Progenitor cell of endocrine pancreas (in vitro differentiated cells): ENCODE measurements at regions not wholly inside any gene's neighbourhood (a gene's known extent, or its start where the extent isn't known, plus 50 kb on each side); places are given as distances from the start of the nearest gene placed in this dataset.

ENCODE experiments used
- DNase-seq: peaks from one replicate; pipeline ENCODE4 v3.0.0; 2021; ENCODE audit warnings: low spot score; ENCODE audit not compliant: unreplicated experiment
- H3K27ac Mint-ChIP-seq: 2 replicates; pipeline ENCODE4 v1.8.0; 2021; ENCODE audit warnings: mild to moderate bottlenecking, moderate library complexity, mixed read lengths
- H3K27me3 Mint-ChIP-seq: 2 replicates; pipeline ENCODE4 v1.8.0; 2021; ENCODE audit warnings: mixed read lengths
- H3K36me3 Mint-ChIP-seq: 2 replicates; pipeline ENCODE4 v1.8.0; 2022; ENCODE audit warnings: mixed read lengths; ENCODE audit not compliant: insufficient read depth
- H3K4me1 Mint-ChIP-seq: 2 replicates; pipeline ENCODE4 v1.8.0; 2021; ENCODE audit warnings: low read depth, mixed read lengths
- H3K4me3 Mint-ChIP-seq: 2 replicates; pipeline ENCODE4 v1.8.0; 2021; ENCODE audit warnings: low read depth, mild to moderate bottlenecking, moderate library complexity, mixed read lengths
- H3K9me3 Mint-ChIP-seq: 2 replicates; pipeline ENCODE4 v1.8.0; 2021; ENCODE audit warnings: low read depth, mixed read lengths
- TF ChIP-seq, protein P1 (sequence below): fragments of 200-600 bp; sonication (generic); IDR thresholded peaks from one replicate; pipeline ENCODE4 v1.5.0; 2021; ENCODE audit warnings: antibody characterized with exemption, mild to moderate bottlenecking; ENCODE audit not compliant: unreplicated experiment

- Mint-ChIP-seq H3K9me3 (peaks cover 8% of the 10 kb centered on the region), H3K27me3 (no peaks in the 10 kb centered on the region), H3K27ac (no peak overlapping the region), H3K36me3 (no peaks in the 10 kb centered on the region), H3K4me3 (no peak overlapping the region), H3K4me1 (no peaks in the 10 kb centered on the region)
- TF ChIP-seq, protein P1, sequence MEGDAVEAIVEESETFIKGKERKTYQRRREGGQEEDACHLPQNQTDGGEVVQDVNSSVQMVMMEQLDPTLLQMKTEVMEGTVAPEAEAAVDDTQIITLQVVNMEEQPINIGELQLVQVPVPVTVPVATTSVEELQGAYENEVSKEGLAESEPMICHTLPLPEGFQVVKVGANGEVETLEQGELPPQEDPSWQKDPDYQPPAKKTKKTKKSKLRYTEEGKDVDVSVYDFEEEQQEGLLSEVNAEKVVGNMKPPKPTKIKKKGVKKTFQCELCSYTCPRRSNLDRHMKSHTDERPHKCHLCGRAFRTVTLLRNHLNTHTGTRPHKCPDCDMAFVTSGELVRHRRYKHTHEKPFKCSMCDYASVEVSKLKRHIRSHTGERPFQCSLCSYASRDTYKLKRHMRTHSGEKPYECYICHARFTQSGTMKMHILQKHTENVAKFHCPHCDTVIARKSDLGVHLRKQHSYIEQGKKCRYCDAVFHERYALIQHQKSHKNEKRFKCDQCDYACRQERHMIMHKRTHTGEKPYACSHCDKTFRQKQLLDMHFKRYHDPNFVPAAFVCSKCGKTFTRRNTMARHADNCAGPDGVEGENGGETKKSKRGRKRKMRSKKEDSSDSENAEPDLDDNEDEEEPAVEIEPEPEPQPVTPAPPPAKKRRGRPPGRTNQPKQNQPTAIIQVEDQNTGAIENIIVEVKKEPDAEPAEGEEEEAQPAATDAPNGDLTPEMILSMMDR: no peak
- no peak for DNase-seq
These were observed 55.6 kb upstream of the SEMA3E start for GRCh38 chr7:83704564-83704963.

DNA sequence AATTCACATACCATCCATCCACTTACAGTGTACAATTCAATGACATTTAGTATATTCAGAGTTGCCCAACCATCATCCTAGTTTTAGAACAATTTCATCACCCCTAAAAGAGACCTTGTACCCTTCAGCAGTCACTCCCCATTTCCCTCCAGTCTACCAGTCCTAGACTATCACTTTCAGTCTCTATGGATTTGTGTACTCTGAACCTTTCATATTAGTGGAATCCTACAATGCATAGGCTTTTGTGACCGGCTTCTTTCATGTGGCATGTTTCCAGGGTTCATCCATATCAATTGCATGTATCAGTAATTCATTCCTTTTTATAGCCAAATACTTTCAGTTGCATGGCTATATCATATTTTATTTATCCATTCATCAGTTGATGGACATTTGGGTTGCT lies 53.5 kb upstream of the SEMA3E start:
- no peak overlapping the region for H3K27ac Mint-ChIP-seq
- H3K4me1 Mint-ChIP-seq: peaks cover 7% of the 10 kb centered on the region
- H3K9me3 Mint-ChIP-seq: no peaks in the 10 kb centered on the region

GRCh38 chr7:83701736-83702135 lies 52.8 kb upstream of the SEMA3E start:
- Mint-ChIP-seq H3K4me1 (peaks cover 9% of the 10 kb centered on the region), H3K27ac (no peak overlapping the region), H3K27me3 (no peaks in the 10 kb centered on the region), H3K4me3 (no peak overlapping the region), H3K36me3 (no peaks in the 10 kb centered on the region), H3K9me3 (no peaks in the 10 kb centered on the region)
- DNase-seq: no peak
- TF ChIP-seq, protein P1: no peak

More for the DNA sequence above, 53.5 kb upstream of the SEMA3E start:
- no peaks in the 10 kb centered on the region for H3K36me3 Mint-ChIP-seq
- no peak for DNase-seq
- TF ChIP-seq, protein P1: no peak
- H3K4me3 Mint-ChIP-seq: no peak overlapping the region
- no peaks in the 10 kb centered on the region for H3K27me3 Mint-ChIP-seq
